ENCODE measurements at regions not wholly inside any gene's neighbourhood (a gene's known extent, or its start where the extent isn't known, plus 50 kb on each side); places are given as distances from the start of the nearest gene placed in this dataset.

DNA sequence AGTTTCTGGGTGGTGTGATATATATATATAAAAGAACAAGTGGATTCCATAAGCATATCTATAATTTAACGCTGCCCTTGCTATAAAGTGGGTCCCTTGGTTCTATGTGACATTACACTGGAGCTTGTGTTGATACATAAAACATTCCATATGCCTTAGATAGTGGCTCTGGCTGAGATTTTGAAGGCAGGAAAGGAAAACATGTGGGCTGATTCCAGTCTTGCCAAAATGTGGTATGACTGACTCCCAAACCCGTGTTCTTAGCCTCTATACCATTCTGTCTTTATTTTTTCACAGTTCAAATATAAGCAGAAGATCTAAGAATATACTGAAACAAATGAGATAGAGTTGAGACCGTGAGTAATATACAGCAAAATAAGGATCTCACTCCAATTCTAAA lies 522.8 kb upstream of the LRRC4C start:
- DNase-seq, result no peak

DNA sequence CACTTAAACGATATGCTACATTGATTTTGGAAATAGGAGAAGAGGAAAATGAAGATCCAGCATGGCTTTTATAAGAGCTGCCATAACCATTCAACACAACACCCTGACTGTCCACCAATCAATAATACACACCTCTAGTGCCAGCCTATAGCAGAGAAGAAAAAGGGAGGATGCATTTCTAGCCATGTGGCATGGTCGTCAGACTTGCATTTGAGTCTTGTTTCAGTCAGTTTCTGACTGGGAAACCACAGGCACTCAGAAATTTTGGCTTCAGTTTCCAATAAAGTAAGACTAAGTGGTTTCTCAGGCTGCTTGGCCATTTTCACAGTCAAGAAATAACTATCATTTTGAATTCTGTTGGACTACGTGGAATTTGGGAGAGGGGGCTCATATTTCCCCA lies 523.5 kb upstream of the LRRC4C start:
- DNase-seq, result no peak

DNA sequence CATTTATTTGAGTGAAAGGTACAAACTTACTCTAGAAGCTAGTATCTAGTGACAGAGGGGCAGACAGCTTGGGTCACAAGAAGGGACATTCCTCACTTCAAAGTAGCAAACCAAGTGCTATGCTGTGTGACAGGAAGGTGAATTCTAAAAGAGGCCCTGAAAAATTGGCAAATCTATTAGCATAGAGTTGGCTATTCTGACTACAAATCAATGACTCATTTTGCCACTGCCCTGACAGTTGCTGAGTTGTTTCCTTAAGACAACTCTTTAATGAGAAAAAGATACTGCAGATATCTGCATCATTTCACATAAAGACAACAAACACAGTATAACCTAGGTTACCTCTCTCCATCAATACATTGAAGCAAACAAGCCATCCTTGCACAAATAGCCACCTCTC lies 524.0 kb upstream of the LRRC4C start:
- DNase-seq, result no peak

DNA sequence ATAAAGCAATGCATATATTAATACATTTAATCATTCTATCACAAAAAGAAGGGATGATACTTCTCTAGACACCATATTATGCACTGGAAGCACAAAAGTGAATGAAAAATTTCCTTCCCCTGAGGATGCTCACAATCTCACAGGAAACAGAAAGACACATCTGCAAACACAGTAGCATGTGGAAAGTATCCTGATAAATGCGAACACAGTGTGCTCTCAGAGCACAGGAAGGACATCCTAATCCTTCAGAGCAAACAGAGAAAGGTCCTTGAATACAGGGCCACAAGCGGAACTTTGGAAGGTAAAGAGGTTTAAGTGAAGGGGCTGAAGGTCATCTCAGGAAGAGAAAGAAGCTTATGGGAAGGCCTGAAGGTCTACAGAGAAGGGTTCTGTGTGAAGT lies 524.6 kb upstream of the LRRC4C start:
- no peak for DNase-seq

DNA sequence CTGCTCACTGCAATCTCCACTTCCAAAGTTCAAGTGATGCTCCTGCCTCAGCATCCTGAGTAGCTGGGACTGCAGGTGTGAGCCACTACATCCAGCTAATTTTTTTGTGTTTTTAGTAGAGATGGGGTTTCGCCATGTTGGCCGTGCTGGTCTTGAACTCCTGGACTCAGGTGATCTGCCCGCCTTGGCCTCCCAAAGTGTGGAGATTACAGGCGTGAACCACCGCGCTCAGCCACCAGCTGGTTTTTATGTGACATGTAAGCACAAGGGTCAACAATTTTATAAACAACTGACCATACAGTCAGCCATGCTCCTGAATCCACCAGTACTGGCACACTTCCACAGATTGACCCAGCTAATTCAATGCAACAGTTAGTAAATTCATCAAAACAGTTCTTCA lies 526.3 kb upstream of the LRRC4C start:
- DNase-seq, result no peak

GRCh38 chr11:41988951-41989572 lies 529.6 kb upstream of the LRRC4C start:
- no peak for DNase-seq

GRCh38 chr11:41989823-41990380 lies 530.5 kb upstream of the LRRC4C start:
- DNase-seq, result no peak

- DNase-seq, result no peak
Measured at GRCh38 chr11:41996533-41996932, 537.1 kb upstream of the LRRC4C start.

- no peak for DNase-seq
Measured at GRCh38 chr11:41997844-41998401, 538.5 kb upstream of the LRRC4C start.

DNA sequence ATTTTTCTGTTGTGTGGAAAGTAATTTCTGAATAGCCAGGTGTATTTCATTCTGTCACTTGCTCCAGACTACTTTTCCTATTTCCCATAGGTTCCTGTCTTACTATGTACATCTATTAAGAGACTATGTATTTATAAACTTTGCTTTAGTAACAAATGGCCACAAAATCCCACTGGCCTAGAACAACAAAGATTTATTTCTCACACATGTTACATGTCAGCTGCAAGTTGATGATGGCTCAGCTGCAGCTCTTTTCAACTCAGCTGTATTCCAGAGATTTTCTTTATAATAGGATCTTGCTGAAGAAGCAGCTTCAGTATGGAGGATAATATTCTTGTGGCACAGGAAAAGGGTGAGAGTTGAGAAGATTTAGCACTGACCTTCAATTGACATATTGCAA lies 539.6 kb upstream of the LRRC4C start:
- no peak for DNase-seq

- DNase-seq, result no peak
Measured at GRCh38 chr11:42003801-42004200, 544.3 kb upstream of the LRRC4C start.

DNA sequence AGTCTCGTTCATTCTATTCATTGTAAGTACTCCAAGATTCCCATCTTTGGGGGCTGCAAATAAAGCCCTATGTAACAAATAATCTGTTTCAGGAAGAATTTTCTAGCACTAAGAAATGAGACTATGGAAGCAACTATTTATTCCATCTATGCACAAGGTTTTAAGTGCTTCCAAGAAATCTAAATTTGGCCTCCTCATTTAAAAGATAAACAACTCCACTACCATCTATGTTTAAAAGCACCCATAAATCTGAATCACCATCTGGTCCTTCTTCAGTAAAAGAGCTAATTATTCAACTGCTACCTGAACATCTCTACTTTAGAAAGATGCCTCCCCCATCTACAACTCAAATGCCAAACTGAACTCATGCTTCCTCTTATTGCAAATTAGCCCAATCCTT lies 547.3 kb upstream of the LRRC4C start:
- DNase-seq, result no peak

- no peak for DNase-seq
Measured at GRCh38 chr11:42012271-42012670, 552.8 kb upstream of the LRRC4C start.

DNA sequence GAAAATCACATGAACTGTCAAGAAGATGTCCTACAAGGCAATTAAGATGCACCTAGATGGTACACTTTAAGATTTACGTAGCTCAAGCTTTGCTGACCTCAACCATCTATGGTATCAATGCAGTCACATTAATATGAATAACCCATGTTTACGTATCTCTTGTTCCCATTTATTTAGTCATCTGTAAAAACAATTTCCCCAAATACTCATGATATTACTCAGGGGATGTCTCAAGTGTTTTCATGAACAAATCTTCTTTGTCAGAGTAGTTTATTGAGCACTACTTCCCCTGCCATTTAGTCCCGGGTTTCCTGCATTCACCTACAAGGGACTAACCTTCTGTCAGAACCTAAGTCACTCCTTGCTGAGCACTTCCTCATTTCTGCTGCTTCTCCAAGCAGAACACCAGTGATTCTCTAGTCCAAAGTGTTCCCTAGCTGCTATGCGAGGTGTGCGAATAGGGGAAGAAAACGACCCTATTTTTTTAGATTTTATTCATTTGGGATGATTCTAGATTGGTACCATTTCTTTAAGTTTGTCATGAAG lies 554.3 kb upstream of the LRRC4C start:
- DNase-seq, result no peak

DNA sequence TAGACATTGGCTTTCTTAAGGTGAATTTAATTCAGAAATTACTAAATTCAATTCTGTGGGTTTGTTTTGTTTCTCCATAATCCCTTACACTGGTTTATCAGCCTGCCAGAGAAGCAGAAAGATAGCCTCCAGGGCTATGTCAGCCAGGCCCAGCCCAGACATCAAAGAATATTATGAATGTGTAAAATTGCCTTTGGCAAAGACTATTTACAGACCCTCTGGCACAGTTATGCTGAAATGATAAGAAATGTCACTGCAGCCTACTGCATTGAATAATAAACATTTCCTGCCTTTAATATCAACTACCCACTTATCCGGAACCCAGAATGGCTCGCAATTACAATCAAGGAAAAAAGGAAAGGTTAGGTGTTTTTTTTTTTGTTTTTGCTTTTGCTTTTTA lies 562.5 kb upstream of the LRRC4C start:
- DNase-seq, result no peak

DNA sequence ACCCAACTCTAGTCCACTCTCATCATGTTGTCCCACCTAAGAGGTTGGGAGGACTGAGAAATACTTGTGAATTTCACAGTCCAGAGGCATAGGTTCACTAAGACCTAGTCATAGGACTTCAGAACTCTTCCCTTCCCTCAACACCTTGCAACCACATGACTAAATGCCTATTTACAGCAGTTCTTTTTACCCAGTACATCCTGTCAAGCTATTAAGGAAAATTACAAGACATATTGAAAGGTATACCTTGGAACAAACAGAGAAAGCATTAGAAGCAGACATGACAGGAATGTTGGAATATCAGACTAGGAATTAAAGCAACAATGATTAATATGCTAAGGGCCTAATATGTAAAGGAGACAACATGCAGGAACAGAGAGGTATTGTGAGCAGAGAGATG lies 563.8 kb upstream of the LRRC4C start:
- DNase-seq, result no peak

GRCh38 chr11:42025121-42025803 lies 565.8 kb upstream of the LRRC4C start:
- no peak for DNase-seq

- no peak for DNase-seq
Measured at GRCh38 chr11:42034826-42035225, 575.4 kb upstream of the LRRC4C start.

- no peak for DNase-seq
Measured at GRCh38 chr11:42036201-42036600, 576.7 kb upstream of the LRRC4C start.

GRCh38 chr11:42043312-42043711 lies 583.9 kb upstream of the LRRC4C start:
- DNase-seq, result no peak

DNA sequence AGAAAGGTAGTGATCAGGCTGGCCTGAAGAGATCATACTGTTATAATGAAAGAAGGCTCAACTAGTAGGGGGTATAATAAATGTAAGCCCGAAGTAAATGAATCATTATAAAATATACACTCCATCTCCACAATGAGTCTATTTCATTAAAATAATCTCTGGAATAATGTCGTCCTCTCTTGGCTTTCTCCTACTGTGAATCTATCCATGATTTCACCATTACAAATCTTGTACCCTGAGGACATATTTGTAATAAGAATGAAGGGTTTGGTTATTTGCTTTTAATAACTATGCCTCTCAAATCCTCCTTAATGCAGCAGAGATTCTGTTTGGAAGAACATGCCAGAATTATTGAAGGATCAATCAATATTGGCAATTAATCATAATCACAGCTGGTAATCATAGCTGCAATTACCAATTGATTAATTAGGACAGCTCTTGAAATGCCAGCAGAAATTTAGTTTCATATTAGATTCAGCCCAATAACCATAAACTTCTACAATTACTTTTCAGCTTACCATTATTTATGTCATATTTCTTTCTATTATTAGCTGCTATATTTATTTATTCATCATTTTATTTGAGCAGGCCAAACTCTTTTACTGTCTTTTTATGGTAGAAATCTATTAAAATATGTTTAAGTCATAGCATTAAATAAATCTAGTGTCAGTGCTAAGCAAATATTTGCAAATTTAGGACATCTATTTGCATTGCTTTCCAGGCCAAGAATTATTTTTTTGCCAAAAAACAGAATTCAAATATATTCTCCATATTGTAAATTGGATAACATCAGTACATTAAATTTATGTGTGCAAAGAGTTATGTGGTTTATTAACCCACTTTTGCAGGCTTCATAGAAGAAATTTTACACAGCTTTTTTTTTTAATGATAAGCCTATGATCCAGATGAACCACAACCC lies 588.4 kb upstream of the LRRC4C start:
- DNase-seq, result no peak

DNA sequence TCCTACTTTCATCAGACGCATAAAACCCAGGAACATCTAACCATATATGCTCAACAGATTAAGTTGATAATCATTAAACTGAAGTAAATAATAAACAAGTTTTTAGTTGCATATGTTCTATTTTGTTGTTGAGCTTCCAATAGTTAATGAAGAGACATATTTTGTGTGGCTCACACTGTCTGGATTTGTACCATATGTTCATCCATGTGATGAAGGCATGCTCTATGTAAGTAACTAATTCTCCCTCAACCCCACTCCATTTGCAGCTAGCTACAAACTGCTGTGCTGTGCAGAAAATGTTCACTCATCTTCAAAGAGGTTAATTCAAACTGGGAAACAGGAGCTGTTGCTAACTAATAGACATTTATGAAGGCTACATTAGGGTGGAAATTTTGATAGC lies 589.7 kb upstream of the LRRC4C start:
- no peak for DNase-seq

DNA sequence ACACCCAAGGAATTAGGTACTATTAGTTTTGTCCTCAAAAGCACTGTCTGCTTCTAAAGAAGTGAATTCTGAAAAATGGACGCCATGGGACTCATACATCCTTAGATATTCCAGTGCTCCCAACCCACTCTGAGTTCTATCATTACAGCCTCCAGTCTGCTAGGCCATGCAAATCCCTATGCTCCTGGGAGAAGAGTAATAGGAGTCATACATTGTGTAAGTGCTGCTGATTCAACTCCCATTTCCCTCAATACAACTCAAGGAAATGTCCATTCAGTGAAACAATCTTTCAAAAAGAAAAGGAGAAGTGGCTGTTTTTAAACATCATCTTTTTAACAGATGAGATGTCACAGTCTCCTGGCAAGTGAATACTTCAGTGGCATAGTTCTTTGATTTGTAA lies 590.2 kb upstream of the LRRC4C start:
- no peak for DNase-seq

Measured in DMS153 (cell line).